CD14-positive monocyte (primary cell): ENCODE measurements at regions not wholly inside any gene's neighbourhood (a gene's known extent, or its start where the extent isn't known, plus 50 kb on each side); places are given as distances from the start of the nearest gene placed in this dataset.

ENCODE experiments used
- DNase-seq, 3 donors: peaks; one replicate each; pipeline ENCODE4 v3.0.0-alpha.2; 2011 to 2022
- H2AFZ ChIP-seq: 2 replicates; pipeline ENCODE4 v1.6.0; 2012; ENCODE audit warnings: mild to moderate bottlenecking, low read depth, low read length, inconsistent platforms; ENCODE audit not compliant: insufficient read depth, poor library complexity, severe bottlenecking
- H3K27ac ChIP-seq, 2 donors: 1 replicate in 1 of 2; 2 replicates in 1 of 2; pipeline ENCODE4 v1.5.1; 2012 to 2013; ENCODE audit warnings: low read length in 2 of 2, control low read depth in 1 of 2, inconsistent platforms in 1 of 2, low read depth in 1 of 2, mild to moderate bottlenecking in 1 of 2
- H3K27me3 ChIP-seq, 2 donors: one replicate each; pipeline versions ENCODE4 v1.6.0 to v1.6.1; 2011 to 2013; ENCODE audit warnings: low read length in 2 of 2; ENCODE audit not compliant: control insufficient read depth in 2 of 2, insufficient read depth in 2 of 2
- H3K36me3 ChIP-seq, 2 donors: replicated peaks in 1 of 2; 1 replicate in 1 of 2; 2 replicates in 1 of 2; pipeline versions ENCODE4 v1.5.1 to v1.6.1; 2012 to 2013; ENCODE audit warnings: low read length in 2 of 2, control low read depth in 1 of 2, inconsistent platforms in 1 of 2, mild to moderate bottlenecking in 1 of 2; ENCODE audit not compliant: insufficient read depth in 2 of 2, control insufficient read depth in 1 of 2
- H3K4me1 ChIP-seq, 2 donors: 1 replicate in 1 of 2; 2 replicates in 1 of 2; pipeline versions ENCODE4 v1.5.1 to v1.6.1; 2012 to 2013; ENCODE audit warnings: low read length in 2 of 2, control low read depth in 1 of 2, inconsistent platforms in 1 of 2, mild to moderate bottlenecking in 1 of 2, moderate library complexity in 1 of 2; ENCODE audit not compliant: insufficient read depth in 2 of 2, control insufficient read depth in 1 of 2
- H3K4me2 ChIP-seq: replicated peaks from 2 replicates; pipeline ENCODE3; 2012; ENCODE audit warnings: low read length, moderate library complexity, mild to moderate bottlenecking; ENCODE audit not compliant: poor library complexity, severe bottlenecking; ENCODE audit errors: extremely low read depth
- H3K4me3 ChIP-seq, 3 experiments: fragments of 200-600 bp in 1 of 3; sonication (generic) in 1 of 3; replicated peaks in 1 of 3; 1 replicate in 2 of 3; 2 replicates in 1 of 3; pipeline ENCODE4 v1.5.1; 2011 to 2013; ENCODE audit warnings: low read length in 3 of 3, mild to moderate bottlenecking in 3 of 3, control low read depth in 2 of 3, low read depth in 2 of 3, inconsistent platforms in 1 of 3, moderate library complexity in 1 of 3
- H3K79me2 ChIP-seq: 2 replicates; pipeline ENCODE4 v1.6.0; 2012; ENCODE audit warnings: mild to moderate bottlenecking, control low read depth, inconsistent platforms, low read length, moderate library complexity; ENCODE audit not compliant: insufficient read depth
- H3K9ac ChIP-seq: 2 replicates; pipeline ENCODE4 v1.6.0; 2017; ENCODE audit warnings: low read length, mild to moderate bottlenecking; ENCODE audit not compliant: insufficient read depth, poor library complexity, severe bottlenecking
- H3K9me3 ChIP-seq, 2 donors: replicated peaks in 1 of 2; 1 replicate in 1 of 2; 2 replicates in 1 of 2; pipeline versions ENCODE4 v1.5.1 to v1.6.1; 2012 to 2013; ENCODE audit warnings: low read length in 2 of 2, control low read depth in 1 of 2; ENCODE audit not compliant: control insufficient read depth in 1 of 2, insufficient read depth in 1 of 2
- H4K20me1 ChIP-seq: 2 replicates; pipeline ENCODE4 v1.6.0; 2012; ENCODE audit warnings: mild to moderate bottlenecking, low read length, control low read depth, moderate library complexity; ENCODE audit not compliant: insufficient read depth
- H3K27ac Mint-ChIP-seq, 7 donors: one replicate each; pipeline ENCODE4 v1.8.0; 2020; ENCODE audit warnings: mild to moderate bottlenecking in 7 of 7, mixed read lengths in 7 of 7, moderate library complexity in 6 of 7, inconsistent platforms in 2 of 7
- H3K27me3 Mint-ChIP-seq, 3 donors: one replicate each; pipeline ENCODE4 v1.8.0; 2021 to 2022; ENCODE audit warnings: low read depth in 3 of 3, mild to moderate bottlenecking in 3 of 3, mixed read lengths in 3 of 3, moderate library complexity in 3 of 3, inconsistent platforms in 1 of 3
- H3K36me3 Mint-ChIP-seq, 2 donors: one replicate each; pipeline ENCODE4 v1.8.0; 2020; ENCODE audit warnings: mixed read lengths in 2 of 2, inconsistent platforms in 1 of 2, mild to moderate bottlenecking in 1 of 2
- H3K4me1 Mint-ChIP-seq: one replicate; pipeline ENCODE4 v1.8.0; 2020; ENCODE audit warnings: mild to moderate bottlenecking, mixed read lengths
- H3K4me3 Mint-ChIP-seq, 2 donors: one replicate each; pipeline ENCODE4 v1.8.0; 2020; ENCODE audit warnings: mild to moderate bottlenecking in 2 of 2, mixed read lengths in 2 of 2, moderate library complexity in 1 of 2
- H3K9me3 Mint-ChIP-seq, 7 donors: one replicate each; pipeline ENCODE4 v1.8.0; 2020 to 2022; ENCODE audit warnings: mixed read lengths in 7 of 7, mild to moderate bottlenecking in 6 of 7, moderate library complexity in 6 of 7, inconsistent platforms in 2 of 7
- WGBS: methylation state at CpG from one replicate; pipeline ENCODE4 v1.1.5; 2013; ENCODE audit warnings: missing lambda C conversion rate; ENCODE audit not compliant: insufficient coverage; 5-methylcytosine and 5-hydroxymethylcytosine counted together
- intact Hi-C, 2 donors: fragments of 100-400 bp; cut with micrococcal nuclease; formaldehyde crosslinking; loops; one replicate each; pipeline versions ENCODE4 v1.15.0 to v1.15.1; 2023
- TF ChIP-seq, protein P1 (sequence below): fragments of 200-600 bp; IDR thresholded peaks from one replicate; pipeline ENCODE4 v1.8.0; 2022; ENCODE audit warnings: antibody characterized with exemption, mild to moderate bottlenecking

DNA sequence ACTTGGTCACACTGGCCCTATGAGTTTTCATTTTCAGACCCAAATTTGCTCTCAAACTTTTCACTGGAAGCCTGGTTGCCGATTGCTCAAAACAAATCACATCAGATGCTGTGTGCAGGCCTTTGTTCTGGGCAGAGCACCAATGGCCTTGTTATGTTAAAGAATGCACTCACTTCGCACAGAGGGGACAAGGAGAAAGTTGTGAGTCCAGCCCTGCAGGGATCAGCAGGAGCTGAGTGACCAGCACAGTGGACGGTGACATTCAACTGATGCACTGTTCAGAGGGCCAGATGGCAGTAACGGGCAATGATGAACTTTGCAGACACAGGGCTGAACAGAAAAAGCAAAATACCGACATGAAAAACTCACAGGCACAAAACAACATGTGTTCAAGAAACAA is 86.1 kb downstream of the BARX1 start:
- Histone ChIP-seq H3K4me3 (no peak overlapping the region), H3K27ac (no peak overlapping the region), H3K36me3 (no peaks in the 10 kb centered on the region), H3K4me1 (no peaks in the 10 kb centered on the region), H3K79me2 (no peaks in the 10 kb centered on the region), H4K20me1 (no peaks in the 10 kb centered on the region), H3K27me3 (no peaks in the 10 kb centered on the region), H3K9me3 (peaks cover 6 to 7% of the 10 kb centered on the region in 2 donors), H3K9ac (no peak overlapping the region), H3K4me2 (no peak overlapping the region), H2AFZ (no peak overlapping the region)
- WGBS, result 96% methylated on average over 3 of the region's 5 CpGs
- no peaks in the 10 kb centered on the region for H3K36me3 Mint-ChIP-seq
- H3K27ac Mint-ChIP-seq, result no peak overlapping the region
- intact Hi-C loops, result no loop called here
- H3K9me3 Mint-ChIP-seq, result peaks cover 7 to 13% (median 10%) of the 10 kb centered on the region in 7 donors
- DNase-seq, result no peak
- peaks cover 8 to 11% (median 10%) of the 10 kb centered on the region in 3 donors for H3K27me3 Mint-ChIP-seq
- TF ChIP-seq, protein P1, sequence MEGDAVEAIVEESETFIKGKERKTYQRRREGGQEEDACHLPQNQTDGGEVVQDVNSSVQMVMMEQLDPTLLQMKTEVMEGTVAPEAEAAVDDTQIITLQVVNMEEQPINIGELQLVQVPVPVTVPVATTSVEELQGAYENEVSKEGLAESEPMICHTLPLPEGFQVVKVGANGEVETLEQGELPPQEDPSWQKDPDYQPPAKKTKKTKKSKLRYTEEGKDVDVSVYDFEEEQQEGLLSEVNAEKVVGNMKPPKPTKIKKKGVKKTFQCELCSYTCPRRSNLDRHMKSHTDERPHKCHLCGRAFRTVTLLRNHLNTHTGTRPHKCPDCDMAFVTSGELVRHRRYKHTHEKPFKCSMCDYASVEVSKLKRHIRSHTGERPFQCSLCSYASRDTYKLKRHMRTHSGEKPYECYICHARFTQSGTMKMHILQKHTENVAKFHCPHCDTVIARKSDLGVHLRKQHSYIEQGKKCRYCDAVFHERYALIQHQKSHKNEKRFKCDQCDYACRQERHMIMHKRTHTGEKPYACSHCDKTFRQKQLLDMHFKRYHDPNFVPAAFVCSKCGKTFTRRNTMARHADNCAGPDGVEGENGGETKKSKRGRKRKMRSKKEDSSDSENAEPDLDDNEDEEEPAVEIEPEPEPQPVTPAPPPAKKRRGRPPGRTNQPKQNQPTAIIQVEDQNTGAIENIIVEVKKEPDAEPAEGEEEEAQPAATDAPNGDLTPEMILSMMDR, result no peak
- no peak overlapping the region for H3K4me3 Mint-ChIP-seq
- no peaks in the 10 kb centered on the region for H3K4me1 Mint-ChIP-seq

DNA sequence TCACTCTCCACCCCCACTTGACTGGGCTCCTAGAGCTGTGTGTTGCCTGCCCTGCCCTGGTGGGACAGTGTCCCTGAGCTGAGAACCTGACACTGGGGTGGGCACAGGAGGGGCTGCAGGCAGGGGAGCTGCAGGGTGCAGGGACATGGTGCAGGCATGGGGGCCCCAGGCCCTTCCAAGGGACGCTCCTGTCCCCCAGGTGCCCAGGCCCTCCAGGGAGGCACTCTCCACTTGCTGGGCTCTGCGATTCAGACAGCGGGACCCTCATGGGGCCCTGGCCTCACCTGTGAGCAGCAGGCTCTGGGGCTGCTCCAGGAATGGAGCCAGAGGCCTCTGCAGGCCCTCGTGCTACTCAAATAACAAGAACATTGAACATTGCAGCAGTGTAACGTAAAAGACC is 89.4 kb downstream of the BARX1 start:
- no peak overlapping the region for H3K27ac ChIP-seq
- Mint-ChIP-seq H3K4me1 (peaks cover under 1% of the 10 kb centered on the region), H3K4me3 (no peak overlapping the region), H3K36me3 (no peaks in the 10 kb centered on the region), H3K27me3 (peaks cover 16 to 23% (median 21%) of the 10 kb centered on the region in 3 donors), H3K9me3 (peaks cover 0 to 12% (median 2%) of the 10 kb centered on the region in 7 donors), H3K27ac (no peak overlapping the region)
- intact Hi-C loops, result no loop called here
- no peak overlapping the region for H2AFZ ChIP-seq
- H3K9ac ChIP-seq, result no peak overlapping the region
- no peaks in the 10 kb centered on the region for H3K79me2 ChIP-seq
- no peaks in the 10 kb centered on the region for H3K9me3 ChIP-seq
- H3K4me3 ChIP-seq, result no peak overlapping the region
- H4K20me1 ChIP-seq, result no peaks in the 10 kb centered on the region
- no peaks in the 10 kb centered on the region for H3K36me3 ChIP-seq
- H3K4me2 ChIP-seq, result no peak overlapping the region
- 83% methylated on average over 3 of the region's 5 CpGs for WGBS
- H3K27me3 ChIP-seq, result peaks cover 0 to 13% of the 10 kb centered on the region in 2 donors
- TF ChIP-seq, protein P1, result no peak
- DNase-seq, result no peak
- no peaks in the 10 kb centered on the region for H3K4me1 ChIP-seq
